Upper lobe of left lung (tissue), 4 donors: ENCODE measurements at regions not wholly inside any gene's neighbourhood (a gene's known extent, or its start where the extent isn't known, plus 50 kb on each side); places are given as distances from the start of the nearest gene placed in this dataset.

Source experiments
- CTCF ChIP-seq, 6 experiments: fragments of 450-650 bp in 4 of 6; fragments of 200-600 bp in 2 of 6; sonication (generic) in 2 of 6; IDR thresholded peaks; one replicate each; pipeline ENCODE4 v1.5.1; 2016 to 2019; ENCODE audit warnings: antibody characterized with exemption in 6 of 6
- EP300 ChIP-seq, 4 donors: sonication (generic); formaldehyde crosslinking; IDR thresholded peaks; one replicate each; pipeline ENCODE4 v1.5.1; 2017; ENCODE audit warnings: antibody characterized with exemption in 4 of 4, control low read depth in 2 of 4
- POLR2A ChIP-seq, 4 donors: fragments of 450-650 bp; IDR thresholded peaks; one replicate each; pipeline ENCODE4 v1.5.1; 2016 to 2017; ENCODE audit warnings: antibody characterized with exemption in 4 of 4, mild to moderate bottlenecking in 2 of 4

- TF ChIP-seq CTCF (IDR thresholded peaks at IDR 0.05) (no peak), POLR2A (IDR thresholded peaks at IDR 0.05) (no peak), EP300 (IDR thresholded peaks at IDR 0.05) (no peak)
Observed at GRCh38 chrX:10098270-10098713, 58.5 kb upstream of the CLCN4 start.
